PC-9 (cell line): ENCODE measurements at regions not wholly inside any gene's neighbourhood (a gene's known extent, or its start where the extent isn't known, plus 50 kb on each side); places are given as distances from the start of the nearest gene placed in this dataset.

Experiments
- BruUV-seq: library from RNA; stranded (reverse); fragments of 400-500 nt; replicated peaks from 2 replicates; lab custom pipeline; 2021; lab: Mats Ljungman, UMichigan
- CTCF ChIA-PET: fragments of 300-600 bp; sonication (Branson Sonifier 250); formaldehyde crosslinking; loops from one replicate; lab custom pipeline; 2022; ENCODE audit warnings: antibody characterized with exemption; lab: Charles Lee
- POLR2A ChIA-PET: fragments of 300-600 bp; sonication (Branson Sonifier 250); formaldehyde crosslinking; loops from one replicate; lab custom pipeline; 2022; ENCODE audit warnings: antibody characterized with exemption; ENCODE audit not compliant: unreplicated experiment; lab: Charles Lee
- DNase-seq, 2 experiments: peaks; one replicate each; pipeline versions ENCODE4 v3.0.0 to v3.0.0-alpha.2; 2015 to 2022; ENCODE audit warnings: mixed read lengths in 1 of 2
- H2AFZ ChIP-seq: fragments of 200-600 bp; sonication (generic); 2 replicates; pipeline ENCODE4 v1.8.1; 2017; ENCODE audit warnings: antibody characterized with exemption
- H3F3A ChIP-seq: fragments of 200-600 bp; sonication (generic); 2 replicates; pipeline ENCODE4 v1.8.1; 2017; ENCODE audit warnings: antibody characterized with exemption, mild to moderate bottlenecking, low read depth; ENCODE audit not compliant: insufficient read depth
- H3K27ac ChIP-seq: fragments of 200-600 bp; sonication (generic); 2 replicates; pipeline ENCODE4 v1.6.1; 2016; ENCODE audit warnings: mixed run types
- H3K27me3 ChIP-seq: fragments of 200-600 bp; sonication (generic); 2 replicates; pipeline ENCODE4 v1.6.1; 2016; ENCODE audit warnings: low read depth, mixed run types; ENCODE audit not compliant: insufficient read depth
- H3K36me3 ChIP-seq: fragments of 200-600 bp; sonication (generic); 2 replicates; pipeline ENCODE4 v1.6.1; 2016; ENCODE audit warnings: low read depth, mixed run types
- H3K4me1 ChIP-seq: fragments of 200-600 bp; sonication (generic); replicated peaks from 2 replicates; pipeline ENCODE4 v1.6.1; 2016; ENCODE audit warnings: mixed run types; ENCODE audit not compliant: insufficient read depth
- H3K4me2 ChIP-seq: fragments of 200-600 bp; sonication (generic); 2 replicates; pipeline ENCODE4 v1.6.1; 2017; ENCODE audit warnings: mixed run types
- H3K4me3 ChIP-seq: fragments of 200-600 bp; sonication (generic); 2 replicates; pipeline ENCODE4 v1.6.1; 2016; ENCODE audit warnings: mixed run types
- H3K79me2 ChIP-seq: fragments of 200-600 bp; sonication (generic); 2 replicates; pipeline ENCODE4 v1.6.1; 2017; ENCODE audit warnings: low read depth, mixed run types
- H3K9me2 ChIP-seq: fragments of 200-600 bp; sonication (generic); 2 replicates; pipeline ENCODE4 v1.8.1; 2017; ENCODE audit warnings: mild to moderate bottlenecking; ENCODE audit not compliant: insufficient read depth
- H3K9me3 ChIP-seq: fragments of 200-600 bp; sonication (generic); 2 replicates; pipeline ENCODE4 v1.8.1; 2016; ENCODE audit warnings: low read depth; ENCODE audit not compliant: insufficient read depth
- H4K20me1 ChIP-seq: fragments of 200-600 bp; sonication (generic); 2 replicates; pipeline ENCODE4 v1.8.1; 2017; ENCODE audit not compliant: insufficient read depth
- CTCF ChIP-seq: fragments of 200-600 bp; sonication (generic); conservative IDR thresholded peaks from 2 replicates; pipeline ENCODE4 v1.6.1; 2017; ENCODE audit warnings: mixed run types, antibody characterized with exemption, mild to moderate bottlenecking, moderate library complexity
- EZH2 ChIP-seq: fragments of 200-600 bp; sonication (generic); IDR thresholded peaks from 2 replicates; pipeline ENCODE4 v1.8.0; 2017; ENCODE audit warnings: antibody characterized with exemption, low read depth
- intact Hi-C: fragments of 100-400 bp; cut with micrococcal nuclease; formaldehyde crosslinking; loops from one replicate; pipeline ENCODE4 v1.10.0; 2022; ENCODE audit not compliant: unreplicated experiment

- intact Hi-C loops, result no loop called here
- Histone ChIP-seq H2AFZ (no peak overlapping the region), H4K20me1 (no peaks in the 10 kb centered on the region), H3F3A (no peaks in the 10 kb centered on the region; the same call in 1 of the 2 replicates), H3K4me2 (no peak overlapping the region), H3K4me3 (no peak overlapping the region), H3K4me1 (no peaks in the 10 kb centered on the region), H3K27ac (no peak overlapping the region), H3K9me3 (no peaks in the 10 kb centered on the region), H3K27me3 (peaks cover 46% of the 10 kb centered on the region), H3K36me3 (no peaks in the 10 kb centered on the region), H3K9me2 (no peaks in the 10 kb centered on the region), H3K79me2 (no peaks in the 10 kb centered on the region)
- no peak for DNase-seq
- CTCF ChIA-PET, result no interaction called here
- no TSS peak for BruUV-seq
- POLR2A ChIA-PET, result interaction anchor here (0.9 kb wide), 1 partner anchor 141 kb away, joined by 6 read pairs; no protein-coding TSS in a partner anchor
- TF ChIP-seq CTCF (no peak), EZH2 (no peak)
Measured at GRCh38 chr2:240286596-240286995, 146.1 kb upstream of the OTOS start.

- no peak for DNase-seq
- no TSS peak for BruUV-seq
- POLR2A ChIA-PET, result no interaction called here
Measured at GRCh38 chr2:240287011-240287410, 146.6 kb upstream of the OTOS start.

GRCh38 chr2:240287496-240288086 is 147.1 kb upstream of the OTOS start:
- H4K20me1 ChIP-seq, result no peaks in the 10 kb centered on the region
- BruUV-seq, result no TSS peak
- POLR2A ChIA-PET, result no interaction called here
- H3K27me3 ChIP-seq, result peaks cover 50% of the 10 kb centered on the region
- intact Hi-C loops, result no loop called here
- DNase-seq, result no peak
- H3K4me2 ChIP-seq, result no peak overlapping the region
- H3K9me2 ChIP-seq, result no peaks in the 10 kb centered on the region
- CTCF ChIA-PET, result no interaction called here
- H3K9me3 ChIP-seq, result no peaks in the 10 kb centered on the region
- no peaks in the 10 kb centered on the region for H3K36me3 ChIP-seq
- H3K79me2 ChIP-seq, result no peaks in the 10 kb centered on the region
- no peak overlapping the region for H2AFZ ChIP-seq
- no peak overlapping the region for H3K27ac ChIP-seq
- H3F3A ChIP-seq, result no peaks in the 10 kb centered on the region; the same call in 1 of the 2 replicates
- TF ChIP-seq CTCF (no peak), EZH2 (no peak)
- H3K4me3 ChIP-seq, result no peak overlapping the region
- H3K4me1 ChIP-seq, result no peaks in the 10 kb centered on the region

More at GRCh38 chr2:240287011-240287410, 146.6 kb upstream of the OTOS start:
- Histone ChIP-seq H3K9me2 (no peaks in the 10 kb centered on the region), H2AFZ (no peak overlapping the region), H3K9me3 (no peaks in the 10 kb centered on the region), H3K27ac (no peak overlapping the region), H3K36me3 (no peaks in the 10 kb centered on the region), H3K79me2 (no peaks in the 10 kb centered on the region), H4K20me1 (no peaks in the 10 kb centered on the region), H3F3A (no peaks in the 10 kb centered on the region; the same call in 1 of the 2 replicates), H3K27me3 (peaks cover 48% of the 10 kb centered on the region), H3K4me1 (no peaks in the 10 kb centered on the region), H3K4me2 (no peak overlapping the region), H3K4me3 (no peak overlapping the region)
- TF ChIP-seq CTCF (no peak), EZH2 (no peak)
- intact Hi-C loops, result no loop called here
- CTCF ChIA-PET, result no interaction called here
